Kidney epithelial cell (primary cell): ENCODE measurements at regions not wholly inside any gene's neighbourhood (a gene's known extent, or its start where the extent isn't known, plus 50 kb on each side); places are given as distances from the start of the nearest gene placed in this dataset.

ENCODE experiments used
- DNase-seq: peaks from one replicate; pipeline ENCODE4 v3.0.0-alpha.2; 2010; ENCODE audit warnings: low read depth
- H3K27me3 ChIP-seq: 2 replicates; pipeline ENCODE4 v1.6.0; 2011; ENCODE audit warnings: low read length; ENCODE audit not compliant: control insufficient read depth, insufficient read depth
- H3K36me3 ChIP-seq: 2 replicates; pipeline ENCODE4 v1.5.1; 2011; ENCODE audit warnings: low read length; ENCODE audit not compliant: control insufficient read depth, insufficient read depth
- H3K4me3 ChIP-seq: 2 replicates; pipeline ENCODE4 v1.5.1; 2011; ENCODE audit warnings: low read depth, mild to moderate bottlenecking, control low read depth, low read length
- TF ChIP-seq, protein P1 (sequence below): IDR thresholded peaks from 2 replicates; pipeline ENCODE4 v1.5.1; 2011; ENCODE audit warnings: mild to moderate bottlenecking, moderate library complexity, low read length, control low read depth, inconsistent platforms; ENCODE audit not compliant: insufficient read depth, poor library complexity, severe bottlenecking

DNA sequence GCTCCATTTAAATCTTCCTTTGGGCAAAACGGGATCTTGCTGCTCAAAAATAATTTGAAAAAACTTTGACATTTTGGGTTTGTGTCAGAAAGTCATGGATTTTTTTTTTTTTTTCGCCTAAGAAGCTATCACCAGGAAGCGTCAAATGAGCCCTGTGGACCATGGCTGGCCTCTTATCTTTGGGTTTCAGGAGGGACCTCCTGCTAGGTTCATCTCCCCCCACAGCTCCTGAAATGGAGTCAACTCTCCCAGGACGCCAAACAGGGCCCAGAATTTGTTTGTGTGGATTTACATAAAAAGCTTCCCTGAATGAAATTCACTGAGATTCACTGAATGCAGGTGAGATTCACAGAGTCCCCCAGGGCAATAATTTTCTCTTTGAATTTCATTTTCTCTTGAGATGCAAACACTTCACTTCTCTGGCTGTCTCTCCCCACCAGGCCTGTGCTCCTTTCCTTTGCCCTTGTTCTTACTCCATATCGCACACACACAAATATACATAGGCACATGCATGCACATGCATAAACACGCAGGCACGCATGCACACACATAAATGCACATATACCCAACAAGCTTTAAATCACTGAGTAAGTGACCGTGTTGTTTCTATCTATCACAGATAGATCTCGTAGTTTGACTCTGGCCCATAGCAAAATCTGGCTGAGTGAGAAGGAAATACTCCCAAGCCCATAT, 55.3 kb upstream of the GALNT10 start:
- DNase-seq: no peak
- Histone ChIP-seq H3K27me3 (peaks cover 8% of the 10 kb centered on the region), H3K4me3 (no peak overlapping the region)

DNA sequence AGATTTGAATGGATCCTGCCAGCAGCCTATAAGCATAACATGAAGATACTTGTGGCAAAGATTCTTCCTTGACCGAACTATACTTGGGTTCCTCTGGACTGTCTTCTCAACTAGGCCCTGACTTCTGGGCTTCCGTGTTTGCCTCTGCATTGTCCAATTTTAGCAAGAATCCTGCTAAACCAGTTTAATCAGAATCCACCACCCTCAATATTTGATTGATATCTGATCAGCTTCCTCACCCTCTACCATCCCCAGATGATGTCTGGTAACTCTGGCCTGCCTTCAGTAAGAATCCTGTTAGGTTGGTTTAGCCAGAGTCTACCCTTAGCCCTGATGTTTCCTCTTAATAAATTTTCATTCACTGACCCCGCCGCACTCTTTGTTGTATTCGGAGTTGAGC, 54.4 kb upstream of the GALNT10 start:
- Histone ChIP-seq H3K36me3 (no peaks in the 10 kb centered on the region), H3K27me3 (peaks cover 8% of the 10 kb centered on the region), H3K4me3 (no peak overlapping the region)
- TF ChIP-seq, protein P1, sequence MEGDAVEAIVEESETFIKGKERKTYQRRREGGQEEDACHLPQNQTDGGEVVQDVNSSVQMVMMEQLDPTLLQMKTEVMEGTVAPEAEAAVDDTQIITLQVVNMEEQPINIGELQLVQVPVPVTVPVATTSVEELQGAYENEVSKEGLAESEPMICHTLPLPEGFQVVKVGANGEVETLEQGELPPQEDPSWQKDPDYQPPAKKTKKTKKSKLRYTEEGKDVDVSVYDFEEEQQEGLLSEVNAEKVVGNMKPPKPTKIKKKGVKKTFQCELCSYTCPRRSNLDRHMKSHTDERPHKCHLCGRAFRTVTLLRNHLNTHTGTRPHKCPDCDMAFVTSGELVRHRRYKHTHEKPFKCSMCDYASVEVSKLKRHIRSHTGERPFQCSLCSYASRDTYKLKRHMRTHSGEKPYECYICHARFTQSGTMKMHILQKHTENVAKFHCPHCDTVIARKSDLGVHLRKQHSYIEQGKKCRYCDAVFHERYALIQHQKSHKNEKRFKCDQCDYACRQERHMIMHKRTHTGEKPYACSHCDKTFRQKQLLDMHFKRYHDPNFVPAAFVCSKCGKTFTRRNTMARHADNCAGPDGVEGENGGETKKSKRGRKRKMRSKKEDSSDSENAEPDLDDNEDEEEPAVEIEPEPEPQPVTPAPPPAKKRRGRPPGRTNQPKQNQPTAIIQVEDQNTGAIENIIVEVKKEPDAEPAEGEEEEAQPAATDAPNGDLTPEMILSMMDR: no peak
- no peak for DNase-seq

More for the DNA sequence above, 55.3 kb upstream of the GALNT10 start:
- TF ChIP-seq, protein P1: no peak
- no peaks in the 10 kb centered on the region for H3K36me3 ChIP-seq

DNA sequence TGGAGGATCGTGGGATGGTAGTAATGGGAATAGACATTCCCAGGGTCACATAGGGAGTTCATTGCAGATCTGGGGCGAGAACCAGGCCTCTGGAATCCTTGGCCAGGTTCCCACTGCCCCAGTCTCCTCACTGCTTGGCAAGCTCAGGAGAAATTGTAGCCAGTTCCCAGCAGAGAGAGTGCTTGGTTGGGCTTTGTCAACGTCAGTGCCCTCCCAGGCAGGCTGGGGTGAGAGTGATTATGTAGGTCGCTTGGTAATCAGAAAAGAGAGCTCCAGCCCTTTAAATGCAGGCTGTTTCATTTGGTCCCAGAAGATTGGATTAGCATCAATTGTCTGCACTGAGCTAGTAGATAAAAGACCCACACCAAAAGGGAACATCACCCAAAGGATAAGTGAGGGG, 51.8 kb upstream of the GALNT10 start:
- H3K36me3 ChIP-seq: no peaks in the 10 kb centered on the region
- H3K27me3 ChIP-seq: peaks cover 2% of the 10 kb centered on the region
- no peak overlapping the region for H3K4me3 ChIP-seq
- no peak for DNase-seq
- TF ChIP-seq, protein P1: no peak

DNA sequence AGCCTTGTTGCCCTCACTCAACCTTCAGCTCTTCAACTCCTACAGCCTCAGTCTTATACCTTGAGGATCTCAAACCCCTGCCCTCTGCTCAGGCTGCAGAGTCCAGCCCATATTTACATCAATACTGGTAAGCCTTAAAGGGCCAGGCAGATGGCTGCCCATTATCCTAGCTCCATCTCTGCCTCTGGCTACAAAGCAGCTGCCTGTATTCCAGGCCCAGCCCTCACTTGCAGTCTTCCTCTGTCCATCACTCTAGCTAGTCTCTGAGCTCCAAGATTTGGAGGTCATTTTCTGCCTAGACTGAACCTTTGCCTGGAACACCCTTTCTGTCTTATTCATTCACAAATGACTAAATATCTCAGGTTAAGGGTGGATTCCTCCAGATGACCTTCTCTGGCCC, 50.2 kb upstream of the GALNT10 start:
- TF ChIP-seq, protein P1: no peak
- no peak for DNase-seq
- Histone ChIP-seq H3K27me3 (no peaks in the 10 kb centered on the region), H3K4me3 (no peak overlapping the region), H3K36me3 (no peaks in the 10 kb centered on the region)
